ENCODE measurements at regions not wholly inside any gene's neighbourhood (a gene's known extent, or its start where the extent isn't known, plus 50 kb on each side); places are given as distances from the start of the nearest gene placed in this dataset.

DNA sequence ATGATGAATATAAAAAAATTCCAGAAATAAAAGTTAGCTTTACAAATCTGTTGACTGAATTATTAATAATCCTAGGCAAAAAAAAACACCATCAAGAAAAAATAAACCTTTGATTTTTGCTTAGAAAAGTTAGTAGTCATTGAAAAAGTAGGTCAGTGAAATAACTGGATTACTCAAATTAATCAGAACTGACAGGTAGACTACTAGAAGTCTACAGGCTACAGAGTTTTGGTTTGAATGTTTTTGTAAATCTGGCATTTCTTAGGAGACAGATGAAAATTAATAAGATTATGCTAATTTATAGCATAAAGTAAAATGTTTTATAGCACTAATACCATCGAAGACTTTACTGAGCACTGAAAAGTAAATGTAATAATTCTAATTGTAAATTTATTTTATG lies 511.9 kb downstream of the PTPRC start:
- Histone ChIP-seq H3F3A (ENCODE audit: insufficient read depth) (peaks cover 10% of the 10 kb centered on the region; the same call in 1 of the 2 replicates), H3K4me3 (ENCODE audit: insufficient read depth, low read length, poor library complexity, severe bottlenecking) (no peak overlapping the region), H3K9ac (ENCODE audit: low read length) (peak overlapping the region; percentile 26; the same call in 1 of the 2 replicates), H3K9me3 (ENCODE audit: insufficient read depth, low read length) (no peaks in the 10 kb centered on the region), H3K27ac (ENCODE audit: low read depth, low read length) (peak overlapping the region; percentile 87), H3K36me3 (ENCODE audit: low read length) (no peaks in the 10 kb centered on the region), H3K79me2 (ENCODE audit: insufficient read depth, low read length) (no peaks in the 10 kb centered on the region), H3K4me2 (ENCODE audit: low read depth, low read length, poor library complexity, severe bottlenecking) (peak overlapping the region; percentile 55), H3K9me2 (replicated peaks; ENCODE audit: insufficient read depth, low read length) (no peaks in the 10 kb centered on the region), H3K27me3 (ENCODE audit: low read length) (no peaks in the 10 kb centered on the region), H4K20me1 (ENCODE audit: low read depth, low read length) (no peaks in the 10 kb centered on the region), H2AFZ (ENCODE audit: low read depth, low read length, severe bottlenecking) (no peak overlapping the region)
- TF ChIP-seq EZH2phosphoT487 (conservative IDR thresholded peaks at IDR 0.05; ENCODE audit: low read length) = no peak
- TF ChIP-seq, protein P1, sequence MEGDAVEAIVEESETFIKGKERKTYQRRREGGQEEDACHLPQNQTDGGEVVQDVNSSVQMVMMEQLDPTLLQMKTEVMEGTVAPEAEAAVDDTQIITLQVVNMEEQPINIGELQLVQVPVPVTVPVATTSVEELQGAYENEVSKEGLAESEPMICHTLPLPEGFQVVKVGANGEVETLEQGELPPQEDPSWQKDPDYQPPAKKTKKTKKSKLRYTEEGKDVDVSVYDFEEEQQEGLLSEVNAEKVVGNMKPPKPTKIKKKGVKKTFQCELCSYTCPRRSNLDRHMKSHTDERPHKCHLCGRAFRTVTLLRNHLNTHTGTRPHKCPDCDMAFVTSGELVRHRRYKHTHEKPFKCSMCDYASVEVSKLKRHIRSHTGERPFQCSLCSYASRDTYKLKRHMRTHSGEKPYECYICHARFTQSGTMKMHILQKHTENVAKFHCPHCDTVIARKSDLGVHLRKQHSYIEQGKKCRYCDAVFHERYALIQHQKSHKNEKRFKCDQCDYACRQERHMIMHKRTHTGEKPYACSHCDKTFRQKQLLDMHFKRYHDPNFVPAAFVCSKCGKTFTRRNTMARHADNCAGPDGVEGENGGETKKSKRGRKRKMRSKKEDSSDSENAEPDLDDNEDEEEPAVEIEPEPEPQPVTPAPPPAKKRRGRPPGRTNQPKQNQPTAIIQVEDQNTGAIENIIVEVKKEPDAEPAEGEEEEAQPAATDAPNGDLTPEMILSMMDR (IDR thresholded peaks at IDR 0.05; ENCODE audit: insufficient read depth, low read length, poor library complexity, severe bottlenecking) = no peak

- no peaks in the 10 kb centered on the region for H3K79me2 ChIP-seq (ENCODE audit: insufficient read depth, low read length)
- no peaks in the 10 kb centered on the region for H3K9me2 ChIP-seq (replicated peaks; ENCODE audit: insufficient read depth, low read length)
- H3K4me2 ChIP-seq (ENCODE audit: low read depth, low read length, poor library complexity, severe bottlenecking) = peak overlapping the region; percentile 55
- H3K9ac ChIP-seq (ENCODE audit: low read length) = peak overlapping the region; percentile 26
- no peaks in the 10 kb centered on the region for H4K20me1 ChIP-seq (ENCODE audit: low read depth, low read length)
- H3K36me3 ChIP-seq (ENCODE audit: low read length) = no peaks in the 10 kb centered on the region
- peak overlapping the region; percentile 28 for H3K4me3 ChIP-seq (ENCODE audit: insufficient read depth, low read length, poor library complexity, severe bottlenecking)
- peaks cover 10% of the 10 kb centered on the region; the same call in 1 of the 2 replicates for H3F3A ChIP-seq (ENCODE audit: insufficient read depth)
- H3K27ac ChIP-seq (ENCODE audit: low read depth, low read length) = peak overlapping the region; percentile 87
- H3K27me3 ChIP-seq (ENCODE audit: low read length) = no peaks in the 10 kb centered on the region
- no peaks in the 10 kb centered on the region for H3K9me3 ChIP-seq (ENCODE audit: insufficient read depth, low read length)
- TF ChIP-seq, protein P1 (IDR thresholded peaks at IDR 0.05; ENCODE audit: insufficient read depth, low read length, poor library complexity, severe bottlenecking) = no peak
- TF ChIP-seq EZH2phosphoT487 (conservative IDR thresholded peaks at IDR 0.05; ENCODE audit: low read length) = no peak
- H2AFZ ChIP-seq (ENCODE audit: low read depth, low read length, severe bottlenecking) = peak overlapping the region; percentile 5
Measured at GRCh38 chr1:199151634-199152425, 513.0 kb downstream of the PTPRC start.

GRCh38 chr1:199152676-199153075 lies 513.8 kb downstream of the PTPRC start:
- H3K9me2 ChIP-seq (replicated peaks; ENCODE audit: insufficient read depth, low read length) = no peaks in the 10 kb centered on the region
- no peaks in the 10 kb centered on the region for H4K20me1 ChIP-seq (ENCODE audit: low read depth, low read length)
- H3K4me3 ChIP-seq (ENCODE audit: insufficient read depth, low read length, poor library complexity, severe bottlenecking) = peak overlapping the region; percentile 14
- peak overlapping the region; percentile 87 for H3K27ac ChIP-seq (ENCODE audit: low read depth, low read length)
- H3F3A ChIP-seq (ENCODE audit: insufficient read depth) = peaks cover 10% of the 10 kb centered on the region; the same call in 1 of the 2 replicates
- no peaks in the 10 kb centered on the region for H3K36me3 ChIP-seq (ENCODE audit: low read length)
- no peak for TF ChIP-seq EZH2phosphoT487 (conservative IDR thresholded peaks at IDR 0.05; ENCODE audit: low read length)
- TF ChIP-seq, protein P1 (IDR thresholded peaks at IDR 0.05; ENCODE audit: insufficient read depth, low read length, poor library complexity, severe bottlenecking) = no peak
- H3K27me3 ChIP-seq (ENCODE audit: low read length) = no peaks in the 10 kb centered on the region
- H3K79me2 ChIP-seq (ENCODE audit: insufficient read depth, low read length) = no peaks in the 10 kb centered on the region
- H3K9ac ChIP-seq (ENCODE audit: low read length) = peak overlapping the region; percentile 21
- peak overlapping the region; percentile 24 for H2AFZ ChIP-seq (ENCODE audit: low read depth, low read length, severe bottlenecking)
- no peaks in the 10 kb centered on the region for H3K9me3 ChIP-seq (ENCODE audit: insufficient read depth, low read length)
- H3K4me2 ChIP-seq (ENCODE audit: low read depth, low read length, poor library complexity, severe bottlenecking) = peak overlapping the region; percentile 55
